ENCODE measurements at regions not wholly inside any gene's neighbourhood (a gene's known extent, or its start where the extent isn't known, plus 50 kb on each side); places are given as distances from the start of the nearest gene placed in this dataset.

DNA sequence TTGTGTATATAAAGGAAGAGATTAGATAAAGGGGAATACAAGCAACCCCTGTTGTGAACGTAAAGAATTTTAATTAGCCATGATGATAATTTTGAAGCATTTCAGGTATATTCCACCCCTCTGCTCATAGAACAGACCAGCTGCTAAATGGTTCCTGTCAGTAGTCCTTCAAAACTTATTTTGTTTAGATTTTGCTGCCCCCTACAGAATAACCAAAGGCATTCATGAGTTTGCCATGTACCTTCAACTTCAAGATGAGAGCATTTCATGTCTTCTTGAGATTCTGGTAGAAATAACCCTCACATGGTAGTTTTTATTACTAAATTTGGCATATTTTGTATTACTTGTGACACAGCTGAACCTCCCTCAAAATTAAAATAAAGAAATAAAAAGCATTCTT lies 1586.7 kb downstream of the HACE1 start:
- ChIA-PET POLR2A (no interaction called here), CTCF (interaction anchor here (0.9 kb wide), 1 partner anchor 423 kb away, joined by 3 read pairs; no protein-coding TSS in a partner anchor)
- Mint-ChIP-seq H3K4me3 (no peak overlapping the region), H3K4me1 (no peaks in the 10 kb centered on the region), H3K27ac (no peak overlapping the region), H3K9me3 (peaks cover 6% of the 10 kb centered on the region), H3K36me3 (no peaks in the 10 kb centered on the region), H3K27me3 (ENCODE audit: low read depth) (no peaks in the 10 kb centered on the region)
- DNase-seq (ENCODE audit: low spot score) (no peak), ATAC-seq (peak; percentile 78)
- TF ChIP-seq JUN (CRISPR knock-in tag; IDR thresholded peaks at IDR 0.05) (no peak), MLX (CRISPR knock-in tag; IDR thresholded peaks at IDR 0.05) (no peak), E2F1 (CRISPR knock-in tag; IDR thresholded peaks at IDR 0.05) (no peak), ZNF317 (CRISPR knock-in tag; IDR thresholded peaks at IDR 0.05; ENCODE audit: borderline replicate concordance, low read depth) (no peak), ZNF423 (CRISPR knock-in tag; IDR thresholded peaks at IDR 0.05) (no peak), ZNF425 (CRISPR knock-in tag; conservative IDR thresholded peaks at IDR 0.05) (no peak), ATF3 (CRISPR knock-in tag; conservative IDR thresholded peaks at IDR 0.05) (no peak), ZNF671 (CRISPR knock-in tag; IDR thresholded peaks at IDR 0.05) (no peak), HMGA2 (CRISPR knock-in tag; IDR thresholded peaks at IDR 0.05) (no peak), ELF4 (CRISPR knock-in tag; IDR thresholded peaks at IDR 0.05; ENCODE audit: low read depth) (no peak), ATF2 (CRISPR knock-in tag; IDR thresholded peaks at IDR 0.05; ENCODE audit: borderline replicate concordance, low read depth) (no peak)
- TF ChIP-seq, protein P1, sequence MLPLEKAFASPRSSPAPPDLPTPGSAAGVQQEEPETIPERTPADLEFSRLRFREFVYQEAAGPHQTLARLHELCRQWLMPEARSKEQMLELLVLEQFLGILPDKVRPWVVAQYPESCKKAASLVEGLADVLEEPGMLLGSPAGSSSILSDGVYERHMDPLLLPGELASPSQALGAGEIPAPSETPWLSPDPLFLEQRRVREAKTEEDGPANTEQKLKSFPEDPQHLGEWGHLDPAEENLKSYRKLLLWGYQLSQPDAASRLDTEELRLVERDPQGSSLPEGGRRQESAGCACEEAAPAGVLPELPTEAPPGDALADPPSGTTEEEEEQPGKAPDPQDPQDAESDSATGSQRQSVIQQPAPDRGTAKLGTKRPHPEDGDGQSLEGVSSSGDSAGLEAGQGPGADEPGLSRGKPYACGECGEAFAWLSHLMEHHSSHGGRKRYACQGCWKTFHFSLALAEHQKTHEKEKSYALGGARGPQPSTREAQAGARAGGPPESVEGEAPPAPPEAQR (CRISPR knock-in tag; IDR thresholded peaks at IDR 0.05), result no peak
- TF ChIP-seq, protein P2, sequence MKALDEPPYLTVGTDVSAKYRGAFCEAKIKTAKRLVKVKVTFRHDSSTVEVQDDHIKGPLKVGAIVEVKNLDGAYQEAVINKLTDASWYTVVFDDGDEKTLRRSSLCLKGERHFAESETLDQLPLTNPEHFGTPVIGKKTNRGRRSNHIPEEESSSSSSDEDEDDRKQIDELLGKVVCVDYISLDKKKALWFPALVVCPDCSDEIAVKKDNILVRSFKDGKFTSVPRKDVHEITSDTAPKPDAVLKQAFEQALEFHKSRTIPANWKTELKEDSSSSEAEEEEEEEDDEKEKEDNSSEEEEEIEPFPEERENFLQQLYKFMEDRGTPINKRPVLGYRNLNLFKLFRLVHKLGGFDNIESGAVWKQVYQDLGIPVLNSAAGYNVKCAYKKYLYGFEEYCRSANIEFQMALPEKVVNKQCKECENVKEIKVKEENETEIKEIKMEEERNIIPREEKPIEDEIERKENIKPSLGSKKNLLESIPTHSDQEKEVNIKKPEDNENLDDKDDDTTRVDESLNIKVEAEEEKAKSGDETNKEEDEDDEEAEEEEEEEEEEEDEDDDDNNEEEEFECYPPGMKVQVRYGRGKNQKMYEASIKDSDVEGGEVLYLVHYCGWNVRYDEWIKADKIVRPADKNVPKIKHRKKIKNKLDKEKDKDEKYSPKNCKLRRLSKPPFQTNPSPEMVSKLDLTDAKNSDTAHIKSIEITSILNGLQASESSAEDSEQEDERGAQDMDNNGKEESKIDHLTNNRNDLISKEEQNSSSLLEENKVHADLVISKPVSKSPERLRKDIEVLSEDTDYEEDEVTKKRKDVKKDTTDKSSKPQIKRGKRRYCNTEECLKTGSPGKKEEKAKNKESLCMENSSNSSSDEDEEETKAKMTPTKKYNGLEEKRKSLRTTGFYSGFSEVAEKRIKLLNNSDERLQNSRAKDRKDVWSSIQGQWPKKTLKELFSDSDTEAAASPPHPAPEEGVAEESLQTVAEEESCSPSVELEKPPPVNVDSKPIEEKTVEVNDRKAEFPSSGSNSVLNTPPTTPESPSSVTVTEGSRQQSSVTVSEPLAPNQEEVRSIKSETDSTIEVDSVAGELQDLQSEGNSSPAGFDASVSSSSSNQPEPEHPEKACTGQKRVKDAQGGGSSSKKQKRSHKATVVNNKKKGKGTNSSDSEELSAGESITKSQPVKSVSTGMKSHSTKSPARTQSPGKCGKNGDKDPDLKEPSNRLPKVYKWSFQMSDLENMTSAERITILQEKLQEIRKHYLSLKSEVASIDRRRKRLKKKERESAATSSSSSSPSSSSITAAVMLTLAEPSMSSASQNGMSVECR (CRISPR knock-in tag; IDR thresholded peaks at IDR 0.05; ENCODE audit: borderline replicate concordance), result no peak

DNA sequence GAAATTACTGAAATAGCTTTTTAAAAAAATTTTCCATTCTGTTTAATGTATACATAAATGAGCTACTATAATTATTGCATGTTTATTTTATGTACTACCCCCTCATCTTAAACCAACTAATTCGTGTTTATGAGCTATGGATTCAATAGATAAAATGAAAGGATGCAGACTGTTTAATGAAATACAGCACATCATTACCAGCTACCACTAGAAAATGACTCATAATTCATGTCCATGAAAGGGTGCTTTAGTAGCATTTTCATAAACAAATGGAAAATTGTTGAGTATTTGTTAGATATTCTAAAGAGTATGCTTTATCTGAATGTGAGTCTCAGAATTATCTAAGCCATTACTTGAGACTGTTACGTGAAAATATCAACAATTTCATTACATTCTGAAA lies 1590.1 kb downstream of the HACE1 start:
- POLR2A ChIA-PET, result no interaction called here
- Mint-ChIP-seq H3K4me1 (no peaks in the 10 kb centered on the region), H3K9me3 (no peaks in the 10 kb centered on the region), H3K4me3 (no peak overlapping the region), H3K27ac (no peak overlapping the region), H3K27me3 (ENCODE audit: low read depth) (no peaks in the 10 kb centered on the region), H3K36me3 (no peaks in the 10 kb centered on the region)
- CTCF ChIA-PET, result no interaction called here
- DNase-seq (ENCODE audit: low spot score), result no peak
- ATAC-seq, result no peak
- TF ChIP-seq JAZF1 (CRISPR knock-in tag; IDR thresholded peaks at IDR 0.05), result no peak
- no peak for TF ChIP-seq NFATC4 (CRISPR knock-in tag; IDR thresholded peaks at IDR 0.05)
- TF ChIP-seq, protein P3, sequence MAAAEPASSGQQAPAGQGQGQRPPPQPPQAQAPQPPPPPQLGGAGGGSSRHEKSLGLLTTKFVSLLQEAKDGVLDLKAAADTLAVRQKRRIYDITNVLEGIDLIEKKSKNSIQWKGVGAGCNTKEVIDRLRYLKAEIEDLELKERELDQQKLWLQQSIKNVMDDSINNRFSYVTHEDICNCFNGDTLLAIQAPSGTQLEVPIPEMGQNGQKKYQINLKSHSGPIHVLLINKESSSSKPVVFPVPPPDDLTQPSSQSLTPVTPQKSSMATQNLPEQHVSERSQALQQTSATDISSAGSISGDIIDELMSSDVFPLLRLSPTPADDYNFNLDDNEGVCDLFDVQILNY (CRISPR knock-in tag; IDR thresholded peaks at IDR 0.05), result no peak
- no peak for TF ChIP-seq ZNF416 (CRISPR knock-in tag; IDR thresholded peaks at IDR 0.05)
- TF ChIP-seq RELA (CRISPR knock-in tag; IDR thresholded peaks at IDR 0.05; ENCODE audit: borderline replicate concordance), result no peak
- TF ChIP-seq, protein P4, sequence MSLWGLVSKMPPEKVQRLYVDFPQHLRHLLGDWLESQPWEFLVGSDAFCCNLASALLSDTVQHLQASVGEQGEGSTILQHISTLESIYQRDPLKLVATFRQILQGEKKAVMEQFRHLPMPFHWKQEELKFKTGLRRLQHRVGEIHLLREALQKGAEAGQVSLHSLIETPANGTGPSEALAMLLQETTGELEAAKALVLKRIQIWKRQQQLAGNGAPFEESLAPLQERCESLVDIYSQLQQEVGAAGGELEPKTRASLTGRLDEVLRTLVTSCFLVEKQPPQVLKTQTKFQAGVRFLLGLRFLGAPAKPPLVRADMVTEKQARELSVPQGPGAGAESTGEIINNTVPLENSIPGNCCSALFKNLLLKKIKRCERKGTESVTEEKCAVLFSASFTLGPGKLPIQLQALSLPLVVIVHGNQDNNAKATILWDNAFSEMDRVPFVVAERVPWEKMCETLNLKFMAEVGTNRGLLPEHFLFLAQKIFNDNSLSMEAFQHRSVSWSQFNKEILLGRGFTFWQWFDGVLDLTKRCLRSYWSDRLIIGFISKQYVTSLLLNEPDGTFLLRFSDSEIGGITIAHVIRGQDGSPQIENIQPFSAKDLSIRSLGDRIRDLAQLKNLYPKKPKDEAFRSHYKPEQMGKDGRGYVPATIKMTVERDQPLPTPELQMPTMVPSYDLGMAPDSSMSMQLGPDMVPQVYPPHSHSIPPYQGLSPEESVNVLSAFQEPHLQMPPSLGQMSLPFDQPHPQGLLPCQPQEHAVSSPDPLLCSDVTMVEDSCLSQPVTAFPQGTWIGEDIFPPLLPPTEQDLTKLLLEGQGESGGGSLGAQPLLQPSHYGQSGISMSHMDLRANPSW (CRISPR knock-in tag; conservative IDR thresholded peaks at IDR 0.05; ENCODE audit: low read depth), result no peak
- no peak for TF ChIP-seq ZNF396 (CRISPR knock-in tag; IDR thresholded peaks at IDR 0.05; ENCODE audit: borderline replicate concordance)

All from WTC11 (cell line).